ENCODE measurements at regions not wholly inside any gene's neighbourhood (a gene's known extent, or its start where the extent isn't known, plus 50 kb on each side); places are given as distances from the start of the nearest gene placed in this dataset.

GRCh38 chr11:35077709-35078469 lies 61.1 kb upstream of the CD44 start:
- DNase-seq (ENCODE audit: low spot score) = no peak

GRCh38 chr11:35078470-35078735 lies 60.6 kb upstream of the CD44 start:
- no peak for DNase-seq (ENCODE audit: low spot score)

- no peak for DNase-seq (ENCODE audit: low spot score)
Observed at GRCh38 chr11:35079611-35080010, 59.4 kb upstream of the CD44 start.

GRCh38 chr11:35082321-35083180 lies 56.4 kb upstream of the CD44 start:
- peak; percentile 7 for DNase-seq (ENCODE audit: low spot score)

GRCh38 chr11:35083181-35083430 lies 55.9 kb upstream of the CD44 start:
- no peak for DNase-seq (ENCODE audit: low spot score)

GRCh38 chr11:35083431-35084238 lies 55.3 kb upstream of the CD44 start:
- DNase-seq (ENCODE audit: low spot score) = no peak

- no peak for DNase-seq (ENCODE audit: low spot score)
Observed at GRCh38 chr11:35084817-35085440, 54.0 kb upstream of the CD44 start.

- DNase-seq (ENCODE audit: low spot score) = no peak
Observed at GRCh38 chr11:35085531-35086165, 53.3 kb upstream of the CD44 start.

GRCh38 chr11:35087648-35088047 lies 51.3 kb upstream of the CD44 start:
- no peak for DNase-seq (ENCODE audit: low spot score)

- DNase-seq (ENCODE audit: low spot score) = no peak
Observed at GRCh38 chr11:35088226-35088625, 50.7 kb upstream of the CD44 start.

- DNase-seq (ENCODE audit: low spot score) = no peak
Observed at GRCh38 chr11:35088676-35089075, 50.3 kb upstream of the CD44 start.
